ENCODE measurements at regions not wholly inside any gene's neighbourhood (a gene's known extent, or its start where the extent isn't known, plus 50 kb on each side); places are given as distances from the start of the nearest gene placed in this dataset.

- DNase-seq: no peak
Observed at GRCh38 chr13:63691474-63691873, 2275.8 kb upstream of the PCDH20 start.

DNA sequence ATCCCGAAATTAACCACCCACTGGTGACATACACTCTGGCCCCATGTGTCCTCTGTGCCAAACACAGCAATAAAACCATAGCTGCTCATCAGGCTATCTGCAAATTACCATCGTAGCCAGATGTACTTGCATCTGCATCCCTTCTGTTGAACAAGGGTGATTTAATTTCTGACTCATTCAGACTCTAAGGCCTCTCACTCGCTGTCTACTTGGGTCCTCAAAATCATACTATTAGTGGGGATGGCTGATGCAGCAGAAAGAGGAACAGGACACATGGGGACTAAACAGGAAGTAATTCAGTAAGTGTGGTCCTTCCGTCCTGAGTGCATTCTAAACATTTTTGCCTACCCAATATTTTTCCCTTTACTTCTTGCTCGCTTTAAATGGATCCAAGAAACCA is 2275.0 kb upstream of the PCDH20 start:
- DNase-seq: no peak

GRCh38 chr13:63684822-63685221 is 2269.2 kb upstream of the PCDH20 start:
- DNase-seq: no peak

DNA sequence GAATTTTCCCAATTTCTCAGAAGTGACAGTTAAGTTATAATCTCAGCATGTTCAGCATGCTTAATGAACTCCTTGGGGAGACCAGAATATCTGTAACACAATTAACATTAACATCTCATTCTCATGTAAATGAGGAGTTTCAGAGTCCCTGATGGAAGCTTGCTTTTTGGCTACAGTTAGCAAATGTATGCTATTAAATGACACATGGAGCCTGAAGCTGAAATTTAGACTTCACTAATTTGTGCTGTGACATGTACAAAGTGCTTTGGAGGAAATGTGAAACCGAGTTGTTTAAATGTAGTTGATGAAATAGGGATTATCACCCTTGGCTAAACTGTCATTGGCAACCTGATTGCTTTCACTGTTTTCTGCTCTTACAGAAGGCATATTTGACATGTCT is 2265.1 kb upstream of the PCDH20 start:
- no peak for DNase-seq

DNA sequence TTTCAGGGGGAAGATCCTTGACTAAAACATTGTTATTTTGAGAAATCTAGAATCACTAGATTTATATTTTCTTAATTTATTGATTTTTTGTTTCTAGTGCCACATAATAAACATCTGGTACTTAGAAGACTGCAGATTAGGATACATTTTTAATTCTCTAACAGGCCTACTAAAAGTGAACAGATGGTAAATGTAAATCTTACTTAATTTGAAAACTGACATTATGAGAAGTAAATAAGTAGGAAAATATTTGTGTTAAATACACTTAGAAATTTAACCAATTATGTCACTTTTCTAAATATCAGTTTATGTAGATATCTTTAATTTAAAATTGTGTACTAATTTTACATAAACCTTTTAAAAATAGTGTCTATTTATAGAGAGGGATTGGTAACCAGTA is 2255.6 kb upstream of the PCDH20 start:
- DNase-seq: no peak

GRCh38 chr13:63651394-63651793 is 2235.7 kb upstream of the PCDH20 start:
- DNase-seq: no peak

DNA sequence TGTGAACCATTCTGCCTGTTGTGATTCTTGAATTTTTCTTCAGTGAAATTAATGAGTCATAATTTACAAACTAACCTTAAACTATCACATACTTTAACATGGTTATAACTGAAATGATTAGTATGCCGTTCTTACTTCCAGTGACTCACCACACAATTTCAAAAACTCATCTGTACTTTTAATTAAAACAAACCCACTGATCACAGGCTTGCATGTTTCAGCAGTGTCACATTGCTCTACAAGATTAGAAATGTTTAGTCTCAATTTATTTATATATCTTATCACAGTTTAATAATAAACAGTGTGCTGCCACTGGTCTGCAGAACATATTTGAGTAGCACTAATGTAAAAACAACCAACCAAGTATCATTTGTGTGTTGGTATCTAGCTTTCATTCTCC is 2227.9 kb upstream of the PCDH20 start:
- DNase-seq: no peak

DNA sequence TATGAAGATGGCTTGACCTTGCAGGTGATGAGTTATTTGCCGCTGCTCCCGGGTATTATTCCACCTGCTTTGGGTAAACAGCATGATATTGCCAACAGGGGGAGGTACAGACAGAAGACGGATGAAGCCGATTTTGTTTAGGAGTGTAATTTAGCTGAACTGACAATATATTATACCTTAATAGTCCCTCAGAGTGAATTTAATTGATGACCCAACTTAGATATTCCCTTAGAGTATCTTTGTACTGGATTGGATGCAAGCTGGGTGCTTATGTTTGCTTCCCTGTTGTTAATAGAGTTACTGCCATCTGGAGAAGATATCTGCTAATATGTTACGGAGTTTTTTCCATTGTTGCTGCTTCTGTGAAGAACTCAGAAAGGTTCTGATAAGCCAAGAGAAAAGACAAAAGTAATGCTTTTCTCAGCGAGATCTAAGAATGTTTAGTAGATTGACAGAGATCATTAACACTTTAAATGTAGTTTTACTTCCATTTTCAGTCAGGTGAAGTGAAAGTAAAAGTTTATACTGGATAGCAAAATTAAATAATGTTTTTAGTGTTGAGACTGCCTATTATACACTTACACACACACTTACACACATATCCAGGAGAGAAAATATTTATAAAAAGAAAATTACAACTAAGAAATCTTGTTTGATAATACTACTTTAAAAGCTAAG is 2220.8 kb upstream of the PCDH20 start:
- DNase-seq: peak; percentile 3

DNA sequence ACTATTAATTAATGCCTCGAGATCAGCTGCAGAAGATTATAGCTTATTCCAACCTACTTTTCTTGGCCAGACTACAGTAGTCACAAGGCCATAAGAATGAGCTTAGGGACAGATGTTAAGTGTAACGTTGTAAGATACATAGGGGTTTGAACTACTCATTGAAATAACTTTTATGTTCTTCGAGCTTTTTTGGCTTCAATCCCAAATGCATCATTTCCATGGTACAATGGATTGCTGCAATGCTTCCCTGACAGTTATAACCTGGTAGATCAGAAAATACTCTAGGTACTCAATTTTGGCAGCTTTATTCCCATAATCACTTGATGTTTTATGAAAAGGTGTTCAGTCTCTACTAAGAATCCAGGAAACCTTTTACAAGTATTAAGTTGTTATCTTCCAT is 2216.7 kb upstream of the PCDH20 start:
- no peak for DNase-seq

GRCh38 chr13:63631006-63631405 is 2215.4 kb upstream of the PCDH20 start:
- DNase-seq: no peak

DNA sequence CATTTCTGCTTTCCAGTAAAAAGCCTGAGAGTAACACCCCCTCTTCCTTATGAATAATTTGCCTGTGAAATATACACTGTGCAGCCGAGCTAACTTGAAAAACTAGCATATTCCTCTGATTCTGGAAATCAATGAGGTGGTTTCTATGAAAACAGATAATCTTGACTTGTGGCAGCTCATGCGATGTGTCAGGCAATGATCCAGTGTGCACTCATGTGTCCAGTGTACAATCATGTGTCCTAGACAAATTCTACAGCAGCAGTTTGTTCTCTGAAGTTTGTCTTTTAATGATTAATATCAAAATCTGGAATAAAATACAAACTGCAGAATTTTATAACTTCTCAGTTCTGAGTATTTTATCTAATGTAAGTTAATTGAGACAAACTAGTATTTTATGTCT is 2213.9 kb upstream of the PCDH20 start:
- DNase-seq: no peak

DNA sequence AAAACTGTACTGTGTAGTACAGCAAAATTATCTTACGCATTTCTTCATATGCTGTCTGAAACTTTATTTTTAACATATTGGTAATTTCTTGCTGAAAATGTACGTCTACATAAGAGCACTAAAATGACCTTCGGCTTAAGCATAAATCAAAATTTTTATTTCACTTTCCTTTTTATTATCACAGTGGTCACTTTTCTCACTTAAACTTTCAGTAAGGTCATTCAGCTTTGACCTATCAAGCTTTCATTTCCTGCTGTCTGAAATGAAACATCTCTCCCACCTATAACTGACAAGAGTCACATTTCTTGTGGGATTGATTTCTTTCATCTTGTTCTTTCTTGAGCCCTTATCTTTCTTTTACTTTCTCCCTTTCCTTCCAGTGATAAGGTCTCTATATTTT is 2212.7 kb upstream of the PCDH20 start:
- no peak for DNase-seq

DNA sequence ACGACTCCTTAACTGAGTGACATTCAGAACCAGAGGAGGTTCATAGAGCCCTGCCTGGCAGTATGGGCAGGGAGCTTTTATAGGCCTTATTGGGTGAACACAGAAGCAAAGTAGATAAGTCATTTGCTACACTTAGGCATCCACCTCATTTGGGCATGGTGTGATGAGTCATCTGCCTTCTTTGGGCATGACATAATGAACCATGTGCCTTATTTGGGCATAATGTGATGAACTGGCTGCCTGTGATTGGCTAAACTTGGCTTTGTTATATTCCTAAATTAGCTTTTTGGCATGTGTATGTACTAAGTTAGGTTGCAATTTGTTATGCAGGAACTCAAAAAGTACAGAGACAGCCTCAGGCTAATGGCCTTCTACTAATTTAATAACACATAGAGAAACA is 2210.2 kb upstream of the PCDH20 start:
- no peak for DNase-seq

DNA sequence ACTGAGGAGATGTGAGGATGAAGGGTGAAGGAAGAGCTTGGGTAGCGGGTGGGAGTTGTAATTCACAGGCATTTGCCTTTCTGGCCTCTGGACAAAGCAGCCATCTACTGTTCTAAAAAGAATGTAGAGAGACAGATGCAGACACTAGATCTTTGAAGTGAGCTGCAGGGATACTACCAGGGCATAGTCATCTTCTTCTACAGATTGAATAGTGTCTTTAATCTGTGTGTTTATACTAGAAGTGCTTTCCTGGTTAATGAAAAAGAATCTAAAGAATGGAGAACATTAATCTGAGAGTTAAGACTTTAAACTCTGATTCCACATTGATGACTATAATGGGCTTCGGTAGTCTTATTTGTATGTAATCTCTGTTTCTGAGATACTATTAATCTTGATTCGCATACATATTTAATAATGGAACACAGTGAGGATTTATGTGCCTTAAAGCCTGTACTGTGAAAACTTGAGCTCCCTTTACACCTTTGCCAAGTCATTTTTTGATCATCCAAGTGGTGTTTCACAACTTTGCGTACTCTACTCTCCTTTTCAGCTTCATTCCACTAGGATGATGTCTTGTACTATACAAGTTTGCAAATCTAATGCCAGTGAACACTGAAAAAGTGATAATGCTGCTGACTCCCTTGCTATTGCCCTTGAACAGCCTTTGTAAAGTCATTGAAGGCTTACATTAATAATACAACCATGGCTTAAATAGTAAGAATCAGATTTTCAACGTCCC is 2199.4 kb upstream of the PCDH20 start:
- DNase-seq: no peak

- DNase-seq: no peak
Observed at GRCh38 chr13:63607153-63607552, 2191.5 kb upstream of the PCDH20 start.

- DNase-seq: no peak
Observed at GRCh38 chr13:63605962-63606361, 2190.3 kb upstream of the PCDH20 start.

DNA sequence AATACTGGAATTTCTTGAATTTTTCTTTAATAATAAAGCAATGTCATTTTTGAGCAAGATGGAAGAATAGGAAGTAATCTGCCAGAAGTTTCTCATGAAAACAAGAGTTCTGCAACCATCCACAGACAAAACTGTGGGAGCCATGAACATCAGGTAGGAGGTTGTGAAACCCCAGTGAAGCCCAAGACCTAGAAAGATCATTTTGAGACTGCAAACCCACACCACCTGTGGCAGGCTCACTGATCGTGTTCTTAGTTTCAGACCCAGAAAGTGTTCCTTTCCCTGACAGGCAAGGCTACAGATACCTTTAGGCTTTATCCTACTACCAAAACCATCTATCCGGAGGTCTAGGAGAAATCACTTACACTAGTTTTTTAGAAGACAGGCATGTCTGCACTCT is 2189.8 kb upstream of the PCDH20 start:
- no peak for DNase-seq

DNA sequence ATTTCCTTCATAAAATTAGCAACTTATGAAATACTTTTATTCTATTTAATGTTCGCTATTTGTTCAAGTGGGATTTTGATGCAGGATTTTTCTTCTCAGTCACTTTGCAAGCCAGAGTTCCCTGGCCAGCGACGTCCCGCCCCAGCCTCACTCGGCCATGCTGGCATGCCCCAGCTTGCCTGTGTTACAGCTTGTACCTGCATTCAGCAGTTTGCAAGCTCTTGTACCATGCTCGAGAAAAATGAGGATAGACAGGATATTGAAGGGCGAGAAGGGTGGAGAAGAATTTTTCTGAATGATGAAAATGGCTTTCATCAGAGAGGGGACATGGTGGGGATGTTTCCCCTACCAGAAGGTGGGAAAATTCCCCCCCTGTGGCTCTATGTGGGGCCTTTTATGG is 2180.2 kb upstream of the PCDH20 start:
- DNase-seq: no peak

DNA sequence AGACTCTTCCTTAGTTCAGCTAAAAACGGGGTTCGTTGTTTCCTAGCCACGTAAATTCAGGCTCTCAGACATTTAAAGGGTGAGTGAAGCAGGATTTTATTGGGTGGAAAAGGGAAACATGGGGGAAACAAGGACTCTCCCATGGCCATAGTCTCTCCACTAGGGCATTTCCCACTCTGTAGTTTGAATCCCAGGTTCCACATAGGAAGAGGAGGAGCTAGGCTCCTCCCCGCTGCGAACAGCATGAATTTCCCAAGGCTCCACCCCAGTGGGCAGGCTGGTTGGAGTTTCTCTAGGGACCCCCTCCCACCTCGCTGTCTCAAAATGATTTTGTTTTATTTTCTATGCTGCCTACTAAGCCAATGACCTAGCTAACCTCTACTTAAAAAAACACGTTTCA is 2170.8 kb upstream of the PCDH20 start:
- DNase-seq: no peak

DNA sequence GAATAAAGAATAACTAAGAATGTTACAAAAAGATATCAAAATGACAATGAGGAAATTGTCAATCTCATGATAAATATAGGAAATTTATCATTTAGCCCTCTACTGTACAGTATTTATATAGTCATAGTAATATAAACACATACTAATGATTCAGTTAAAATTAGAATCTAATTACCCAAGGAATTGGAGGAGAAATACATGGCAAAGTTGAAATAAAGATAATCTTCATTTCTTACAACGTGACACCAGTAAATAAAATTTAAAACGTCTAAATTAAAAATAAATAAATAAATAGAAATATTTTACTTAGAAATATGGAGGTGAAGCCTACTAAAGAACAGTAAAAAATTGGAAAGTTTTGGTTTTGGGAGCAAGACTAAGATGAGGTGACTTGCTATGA is 2163.1 kb upstream of the PCDH20 start:
- no peak for DNase-seq

DNA sequence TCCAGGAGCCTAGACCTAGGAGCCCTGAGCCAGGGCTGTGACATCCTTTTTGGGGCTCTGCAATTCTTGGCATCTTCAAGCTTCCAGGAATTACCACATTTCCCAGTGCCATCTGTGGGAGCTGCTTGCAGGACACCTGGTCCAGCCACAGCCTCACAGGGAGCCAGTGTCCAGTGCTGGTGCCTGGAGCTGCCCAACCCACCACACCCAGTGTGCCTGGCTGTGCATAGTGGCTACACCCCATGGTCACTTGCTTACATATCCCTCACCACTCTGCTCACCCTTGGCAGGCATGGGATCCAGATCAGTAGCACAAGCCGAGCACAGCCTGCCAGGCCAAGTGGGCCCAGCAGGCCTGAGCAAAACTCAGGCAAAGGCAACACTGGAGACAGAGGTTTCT is 2151.4 kb upstream of the PCDH20 start:
- DNase-seq: no peak

DNA sequence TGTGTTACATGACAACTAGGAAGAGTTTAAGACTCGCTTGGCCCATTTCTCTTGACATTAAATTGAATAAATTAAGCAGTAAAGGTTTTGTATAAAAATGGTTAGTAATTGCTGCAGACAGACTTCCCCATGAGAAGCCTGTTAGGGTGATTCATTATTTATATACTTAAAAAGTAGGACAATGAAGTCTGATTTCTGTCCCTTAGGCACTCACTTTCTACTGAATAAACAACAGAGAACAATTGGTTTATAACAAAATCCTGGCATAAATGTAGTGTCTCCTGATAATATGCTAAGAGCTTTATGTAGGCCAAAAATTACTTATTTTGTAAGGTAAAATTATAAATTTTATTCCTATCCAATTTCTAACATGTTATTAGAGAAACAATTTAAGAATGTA is 2138.5 kb upstream of the PCDH20 start:
- DNase-seq: no peak

DNA sequence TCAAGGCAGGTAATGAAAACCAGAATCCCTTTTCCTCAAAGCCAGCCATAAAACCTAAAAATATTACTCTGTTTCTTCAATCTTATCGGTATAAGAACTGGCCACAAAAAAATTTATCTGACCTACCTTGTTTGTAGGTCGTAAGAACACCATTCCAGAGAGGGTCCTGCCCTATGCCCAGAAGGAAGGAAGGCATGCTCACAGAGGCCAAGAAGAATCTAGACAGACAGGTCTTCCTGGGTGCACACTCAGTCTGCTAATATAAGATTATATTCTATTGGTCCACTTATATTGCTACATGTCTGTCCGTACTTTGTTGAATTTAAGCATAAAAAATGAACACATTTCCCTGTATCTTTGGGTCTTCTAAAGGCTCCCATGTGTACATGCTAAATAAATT is 2136.1 kb upstream of the PCDH20 start:
- no peak for DNase-seq

- no peak for DNase-seq
Observed at GRCh38 chr13:63546524-63546923, 2130.9 kb upstream of the PCDH20 start.

DNA sequence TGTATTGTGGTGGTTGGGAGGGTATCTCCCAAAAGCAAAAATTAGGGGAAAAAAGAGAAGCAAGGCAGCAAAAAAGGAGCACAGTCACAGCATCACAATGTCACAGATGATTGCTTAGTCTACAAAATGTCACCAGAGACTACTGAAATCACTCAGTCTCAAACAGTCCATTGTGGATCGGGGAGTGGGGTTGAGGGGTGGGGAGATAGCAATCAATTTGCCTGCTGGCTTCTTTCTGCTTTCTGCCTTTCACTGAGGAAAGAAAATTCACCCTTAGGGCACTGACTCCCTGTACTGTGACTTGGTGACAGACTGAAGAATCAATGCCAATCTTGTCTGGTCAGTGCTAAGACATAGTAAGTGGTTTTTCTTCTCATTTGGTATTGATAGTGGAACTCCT is 2127.1 kb upstream of the PCDH20 start:
- DNase-seq: no peak
